ENCODE measurements at regions not wholly inside any gene's neighbourhood (a gene's known extent, or its start where the extent isn't known, plus 50 kb on each side); places are given as distances from the start of the nearest gene placed in this dataset.

GRCh38 chr3:182740710-182741109 is 52.6 kb upstream of the ATP11B start:
- TF ChIP-seq ZFX (IDR thresholded peaks at IDR 0.05) (no peak), CTCF (conservative IDR thresholded peaks at IDR 0.05) (no peak)
- H3K27ac ChIP-seq = no peak overlapping the region; the same call in 1 of the 2 replicates

GRCh38 chr3:182741214-182741613 is 52.1 kb upstream of the ATP11B start:
- H3K27ac ChIP-seq = no peak overlapping the region
- TF ChIP-seq ZFX (IDR thresholded peaks at IDR 0.05) = no peak
- TF ChIP-seq CTCF (conservative IDR thresholded peaks at IDR 0.05) = no peak

Measured in C4-2B (cell line).